ENCODE measurements at regions not wholly inside any gene's neighbourhood (a gene's known extent, or its start where the extent isn't known, plus 50 kb on each side); places are given as distances from the start of the nearest gene placed in this dataset.
"Not testable (repeated sequence)": the region's sequence is repeated elsewhere in the genome, so short reads cannot be mapped to it uniquely, and the experiment has no call there.

- no peak for DNase-seq (ENCODE audit: low spot score)
These were observed 460.8 kb upstream of the SMARCA2 start for GRCh38 chr9:1554081-1555035.

GRCh38 chr9:1558666-1559065 is 456.5 kb upstream of the SMARCA2 start:
- DNase-seq (ENCODE audit: low spot score) = not testable (repeated sequence)

GRCh38 chr9:1575939-1576338 is 439.2 kb upstream of the SMARCA2 start:
- DNase-seq (ENCODE audit: low spot score) = no peak

GRCh38 chr9:1580215-1580614 is 434.9 kb upstream of the SMARCA2 start:
- no peak for DNase-seq (ENCODE audit: low spot score)

GRCh38 chr9:1581926-1582325 is 433.2 kb upstream of the SMARCA2 start:
- DNase-seq (ENCODE audit: low spot score) = no peak

GRCh38 chr9:1591310-1591709 is 423.8 kb upstream of the SMARCA2 start:
- no peak for DNase-seq (ENCODE audit: low spot score)

- DNase-seq (ENCODE audit: low spot score) = no peak
These were observed 416.9 kb upstream of the SMARCA2 start for GRCh38 chr9:1598270-1598669.

- DNase-seq (ENCODE audit: low spot score) = no peak
These were observed 415.2 kb upstream of the SMARCA2 start for GRCh38 chr9:1599961-1600360.

- DNase-seq (ENCODE audit: low spot score) = no peak
These were observed 410.1 kb upstream of the SMARCA2 start for GRCh38 chr9:1604942-1605560.

- DNase-seq (ENCODE audit: low spot score) = no peak
These were observed 408.9 kb upstream of the SMARCA2 start for GRCh38 chr9:1606253-1606652.

GRCh38 chr9:1612886-1613285 is 402.3 kb upstream of the SMARCA2 start:
- no peak for DNase-seq (ENCODE audit: low spot score)

GRCh38 chr9:1617419-1617818 is 397.7 kb upstream of the SMARCA2 start:
- no peak for DNase-seq (ENCODE audit: low spot score)

- no peak for DNase-seq (ENCODE audit: low spot score)
These were observed 395.0 kb upstream of the SMARCA2 start for GRCh38 chr9:1619915-1620710.

GRCh38 chr9:1637401-1637800 is 377.7 kb upstream of the SMARCA2 start:
- no peak for DNase-seq (ENCODE audit: low spot score)

- DNase-seq (ENCODE audit: low spot score) = no peak
These were observed 376.0 kb upstream of the SMARCA2 start for GRCh38 chr9:1639166-1639565.

GRCh38 chr9:1647776-1648175 is 367.4 kb upstream of the SMARCA2 start:
- DNase-seq (ENCODE audit: low spot score) = no peak

- no peak for DNase-seq (ENCODE audit: low spot score)
These were observed 361.9 kb upstream of the SMARCA2 start for GRCh38 chr9:1653282-1653681.

GRCh38 chr9:1658661-1659362 is 356.3 kb upstream of the SMARCA2 start:
- no peak for DNase-seq (ENCODE audit: low spot score)

GRCh38 chr9:1659363-1659690 is 355.8 kb upstream of the SMARCA2 start:
- DNase-seq (ENCODE audit: low spot score) = no peak

- DNase-seq (ENCODE audit: low spot score) = no peak
These were observed 346.7 kb upstream of the SMARCA2 start for GRCh38 chr9:1668441-1668840.

- DNase-seq (ENCODE audit: low spot score) = no peak
These were observed 341.8 kb upstream of the SMARCA2 start for GRCh38 chr9:1673300-1673699.

GRCh38 chr9:1676771-1677170 is 338.4 kb upstream of the SMARCA2 start:
- no peak for DNase-seq (ENCODE audit: low spot score)
